ENCODE measurements at regions not wholly inside any gene's neighbourhood (a gene's known extent, or its start where the extent isn't known, plus 50 kb on each side); places are given as distances from the start of the nearest gene placed in this dataset.

- no peak overlapping the region for H3K27ac ChIP-seq
- TF ChIP-seq, protein P1, sequence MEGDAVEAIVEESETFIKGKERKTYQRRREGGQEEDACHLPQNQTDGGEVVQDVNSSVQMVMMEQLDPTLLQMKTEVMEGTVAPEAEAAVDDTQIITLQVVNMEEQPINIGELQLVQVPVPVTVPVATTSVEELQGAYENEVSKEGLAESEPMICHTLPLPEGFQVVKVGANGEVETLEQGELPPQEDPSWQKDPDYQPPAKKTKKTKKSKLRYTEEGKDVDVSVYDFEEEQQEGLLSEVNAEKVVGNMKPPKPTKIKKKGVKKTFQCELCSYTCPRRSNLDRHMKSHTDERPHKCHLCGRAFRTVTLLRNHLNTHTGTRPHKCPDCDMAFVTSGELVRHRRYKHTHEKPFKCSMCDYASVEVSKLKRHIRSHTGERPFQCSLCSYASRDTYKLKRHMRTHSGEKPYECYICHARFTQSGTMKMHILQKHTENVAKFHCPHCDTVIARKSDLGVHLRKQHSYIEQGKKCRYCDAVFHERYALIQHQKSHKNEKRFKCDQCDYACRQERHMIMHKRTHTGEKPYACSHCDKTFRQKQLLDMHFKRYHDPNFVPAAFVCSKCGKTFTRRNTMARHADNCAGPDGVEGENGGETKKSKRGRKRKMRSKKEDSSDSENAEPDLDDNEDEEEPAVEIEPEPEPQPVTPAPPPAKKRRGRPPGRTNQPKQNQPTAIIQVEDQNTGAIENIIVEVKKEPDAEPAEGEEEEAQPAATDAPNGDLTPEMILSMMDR (IDR thresholded peaks at IDR 0.05): no peak
- TF ChIP-seq ZFX (IDR thresholded peaks at IDR 0.05; ENCODE audit: borderline replicate concordance): no peak
These were observed 57.0 kb upstream of the SIM2 start for GRCh38 chr21:36641886-36642285.

- no peak for TF ChIP-seq ZFX (IDR thresholded peaks at IDR 0.05; ENCODE audit: borderline replicate concordance)
- TF ChIP-seq, protein P1 (IDR thresholded peaks at IDR 0.05): no peak
- H3K27ac ChIP-seq: no peak overlapping the region
These were observed 56.1 kb upstream of the SIM2 start for GRCh38 chr21:36642777-36643176.

GRCh38 chr21:36643374-36644250, 55.3 kb upstream of the SIM2 start:
- TF ChIP-seq ZFX (IDR thresholded peaks at IDR 0.05; ENCODE audit: borderline replicate concordance): no peak
- TF ChIP-seq, protein P1 (IDR thresholded peaks at IDR 0.05): no peak

GRCh38 chr21:36646011-36646410, 52.9 kb upstream of the SIM2 start:
- TF ChIP-seq, protein P1 (IDR thresholded peaks at IDR 0.05): no peak
- no peak for TF ChIP-seq ZFX (IDR thresholded peaks at IDR 0.05; ENCODE audit: borderline replicate concordance)

More at GRCh38 chr21:36643374-36644250, 55.3 kb upstream of the SIM2 start:
- H3K27ac ChIP-seq: no peak overlapping the region

GRCh38 chr21:36646645-36647044, 52.3 kb upstream of the SIM2 start:
- H3K27ac ChIP-seq: no peak overlapping the region
- no peak for TF ChIP-seq ZFX (IDR thresholded peaks at IDR 0.05; ENCODE audit: borderline replicate concordance)
- TF ChIP-seq, protein P1 (IDR thresholded peaks at IDR 0.05): no peak

More at GRCh38 chr21:36646011-36646410, 52.9 kb upstream of the SIM2 start:
- H3K27ac ChIP-seq: no peak overlapping the region

- TF ChIP-seq, protein P1 (IDR thresholded peaks at IDR 0.05): no peak
- no peak for TF ChIP-seq ZFX (IDR thresholded peaks at IDR 0.05; ENCODE audit: borderline replicate concordance)
- H3K27ac ChIP-seq: no peak overlapping the region
These were observed 51.4 kb upstream of the SIM2 start for GRCh38 chr21:36647279-36648093.

All from 22Rv1 (cell line).